CD4-positive, alpha-beta T cell treated with Interleukin-4 for 4 hours (primary cell): ENCODE measurements at regions not wholly inside any gene's neighbourhood (a gene's known extent, or its start where the extent isn't known, plus 50 kb on each side); places are given as distances from the start of the nearest gene placed in this dataset.
"Not testable (repeated sequence)": the region's sequence is repeated elsewhere in the genome, so short reads cannot be mapped to it uniquely, and the experiment has no call there.

Experiments used
- DNase-seq: peaks from one replicate; pipeline ENCODE4 v3.0.0-alpha.2; 2020

DNA sequence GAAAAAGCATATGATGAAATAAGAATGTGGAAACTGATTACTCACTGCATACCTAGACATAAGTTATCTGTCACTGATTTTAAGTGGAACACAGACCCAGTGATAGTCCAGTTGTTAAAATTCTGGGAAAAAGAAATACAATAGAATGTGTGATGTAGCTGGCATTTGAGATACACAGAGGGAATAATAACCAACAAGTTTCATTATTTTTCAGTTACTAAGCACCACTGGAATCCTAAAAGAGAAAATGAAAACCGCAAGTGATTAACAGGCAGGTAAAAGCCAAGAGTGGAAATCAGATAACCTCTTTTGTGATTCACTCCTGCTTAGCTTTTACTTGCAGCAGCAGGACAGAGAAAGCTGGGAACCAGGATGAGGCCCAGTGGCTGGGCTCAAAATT lies 994.0 kb upstream of the SEMA6A start:
- no peak for DNase-seq

- DNase-seq: no peak
Measured at GRCh38 chr5:117568126-117568525, 993.5 kb upstream of the SEMA6A start.

- DNase-seq: no peak
Measured at GRCh38 chr5:117562647-117563046, 988.0 kb upstream of the SEMA6A start.

- no peak for DNase-seq
Measured at GRCh38 chr5:117561531-117561930, 986.9 kb upstream of the SEMA6A start.

- no peak for DNase-seq
Measured at GRCh38 chr5:117559005-117559844, 984.6 kb upstream of the SEMA6A start.

DNA sequence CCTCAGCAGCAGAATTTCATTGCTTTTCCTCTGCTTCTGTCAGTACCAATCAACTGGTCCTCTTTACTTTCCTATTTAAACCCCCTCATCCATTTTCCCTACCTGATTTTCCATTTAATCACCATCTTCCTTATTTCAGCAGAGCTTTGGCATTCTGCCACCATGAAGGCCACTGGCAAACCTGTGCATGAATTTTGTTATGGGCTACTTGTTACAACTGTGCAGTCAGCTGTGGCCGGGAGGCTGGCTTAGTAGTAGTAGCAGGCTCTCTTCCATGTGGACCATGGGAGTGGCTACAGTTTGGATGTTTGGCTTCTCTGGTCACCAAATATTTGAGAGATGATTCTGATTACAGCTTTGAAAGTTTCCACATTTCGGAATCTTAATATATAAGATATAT lies 976.6 kb upstream of the SEMA6A start:
- DNase-seq: no peak

- no peak for DNase-seq
Measured at GRCh38 chr5:117547192-117547591, 972.6 kb upstream of the SEMA6A start.

DNA sequence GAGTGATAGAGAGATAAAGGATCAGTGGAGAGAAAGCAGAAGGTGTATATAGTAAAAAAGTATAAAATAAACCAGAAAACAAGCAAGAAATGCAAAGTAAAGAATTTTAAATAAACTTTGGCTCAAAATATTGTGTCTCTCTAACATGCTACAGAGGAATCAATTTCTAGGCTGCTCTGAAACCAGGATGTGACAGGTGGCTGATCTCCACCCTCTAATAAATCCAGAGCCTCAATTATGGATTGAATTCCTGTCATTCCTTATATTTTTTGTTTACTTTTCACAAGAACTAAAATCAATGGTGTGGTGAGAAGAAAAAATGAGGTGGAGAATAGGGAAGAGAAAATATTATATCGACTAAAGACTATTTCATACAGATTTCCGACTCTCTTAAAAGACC lies 965.1 kb upstream of the SEMA6A start:
- no peak for DNase-seq

GRCh38 chr5:117533792-117534191 lies 959.2 kb upstream of the SEMA6A start:
- no peak for DNase-seq

GRCh38 chr5:117533051-117533670 lies 958.5 kb upstream of the SEMA6A start:
- not testable (repeated sequence) for DNase-seq

DNA sequence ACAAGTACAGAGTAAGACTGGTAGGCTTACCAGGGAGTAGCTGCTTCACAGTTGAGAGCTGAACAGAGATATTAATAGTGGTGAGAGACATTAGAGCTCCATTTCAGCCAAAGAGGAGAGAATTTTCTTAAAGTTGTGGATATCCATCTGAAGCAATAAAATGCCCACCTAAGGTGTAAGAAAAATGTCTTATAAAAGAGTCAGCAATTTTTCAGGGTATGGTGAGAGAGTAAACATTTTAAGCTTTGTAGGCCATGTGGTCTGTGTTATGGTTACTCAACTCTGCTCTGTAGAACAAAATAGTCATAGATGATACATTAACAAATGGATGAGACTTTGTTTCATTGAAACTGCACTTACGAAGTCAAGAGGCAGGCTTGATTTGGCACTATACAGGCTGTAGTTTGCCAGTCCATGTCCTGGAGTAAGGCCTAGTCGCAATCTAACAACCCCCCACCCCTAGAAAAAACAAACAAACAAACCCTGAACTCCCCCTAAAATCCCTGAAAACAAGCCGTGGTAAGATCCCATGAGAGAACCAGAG lies 945.4 kb upstream of the SEMA6A start:
- DNase-seq: no peak

DNA sequence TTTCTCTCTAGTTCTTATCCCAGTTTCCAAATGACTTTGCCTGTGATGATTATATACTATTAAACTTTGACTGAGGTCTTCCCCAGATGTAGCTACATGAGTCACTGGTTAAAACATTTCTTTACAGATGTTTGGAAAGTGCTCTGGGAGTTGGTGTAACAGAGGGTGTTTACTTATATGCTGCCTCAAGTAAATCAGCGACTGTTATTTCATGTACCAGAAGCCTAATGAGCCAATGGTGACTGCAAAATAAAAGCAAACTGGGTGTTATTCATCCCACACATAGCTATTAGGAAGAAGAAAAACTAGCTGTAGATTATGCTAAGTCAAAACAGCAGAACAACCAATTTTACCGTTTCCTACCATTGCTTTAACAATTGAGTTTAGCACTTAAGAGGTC lies 929.7 kb upstream of the SEMA6A start:
- DNase-seq: no peak

DNA sequence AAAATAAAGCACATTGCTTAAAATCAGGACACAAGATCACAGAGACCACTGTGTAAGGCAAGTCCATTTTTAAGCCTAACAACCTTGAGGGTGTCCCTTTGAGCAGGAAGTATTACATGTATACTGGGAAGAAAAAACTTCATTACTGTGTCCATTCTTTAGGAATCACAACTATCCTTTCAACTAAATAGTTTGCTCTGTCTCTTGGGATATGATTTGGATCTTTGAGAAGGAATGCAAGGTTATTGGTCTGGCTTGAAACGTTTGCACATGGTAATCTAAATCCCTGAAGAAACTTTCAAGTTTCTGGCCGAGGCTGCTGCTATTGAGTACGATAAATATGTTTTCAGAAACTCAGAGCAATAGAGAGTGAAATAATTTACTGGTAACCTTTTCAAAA lies 923.0 kb upstream of the SEMA6A start:
- no peak for DNase-seq

GRCh38 chr5:117496801-117497200 lies 922.2 kb upstream of the SEMA6A start:
- DNase-seq: no peak

DNA sequence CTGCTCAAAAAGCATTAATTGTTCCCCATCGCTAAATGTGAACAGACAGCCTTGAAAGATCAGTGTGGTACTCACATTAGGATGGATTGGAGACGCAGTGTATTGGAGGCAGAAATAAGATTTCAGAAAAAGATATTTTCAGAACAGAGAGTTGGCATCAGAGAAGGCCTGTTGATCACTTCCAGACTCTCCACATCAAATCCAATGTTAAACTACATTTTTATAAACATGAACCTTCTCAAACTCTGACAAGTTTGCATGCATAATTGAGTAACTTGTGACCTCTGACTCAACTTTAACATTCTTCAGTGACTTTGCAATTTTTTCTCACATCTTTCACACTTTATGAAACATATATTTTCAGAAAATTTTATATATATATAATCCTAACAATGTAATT lies 919.6 kb upstream of the SEMA6A start:
- no peak for DNase-seq

GRCh38 chr5:117488976-117489500 lies 914.4 kb upstream of the SEMA6A start:
- no peak for DNase-seq

GRCh38 chr5:117487556-117487955 lies 912.9 kb upstream of the SEMA6A start:
- no peak for DNase-seq

- DNase-seq: no peak
Measured at GRCh38 chr5:117486879-117487391, 912.3 kb upstream of the SEMA6A start.

DNA sequence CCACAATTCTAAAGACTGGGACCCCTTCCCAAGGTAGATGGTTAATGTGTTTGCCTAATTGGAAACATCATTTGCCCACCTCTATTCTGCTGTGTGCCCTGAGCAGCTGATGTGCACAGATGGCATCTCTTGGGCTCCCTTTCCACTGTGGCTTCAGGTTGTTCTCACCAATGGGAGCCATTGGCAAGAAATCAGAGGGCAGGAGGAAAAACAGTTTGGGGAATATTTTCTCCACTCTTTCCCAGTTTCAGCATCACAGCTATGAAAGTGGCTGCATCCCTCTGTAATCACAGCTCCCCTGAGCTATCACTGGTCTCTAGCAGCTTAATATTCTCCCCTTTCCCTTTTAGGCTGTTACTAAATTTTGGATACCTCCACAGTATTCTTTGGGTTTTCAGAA lies 911.6 kb upstream of the SEMA6A start:
- no peak for DNase-seq

DNA sequence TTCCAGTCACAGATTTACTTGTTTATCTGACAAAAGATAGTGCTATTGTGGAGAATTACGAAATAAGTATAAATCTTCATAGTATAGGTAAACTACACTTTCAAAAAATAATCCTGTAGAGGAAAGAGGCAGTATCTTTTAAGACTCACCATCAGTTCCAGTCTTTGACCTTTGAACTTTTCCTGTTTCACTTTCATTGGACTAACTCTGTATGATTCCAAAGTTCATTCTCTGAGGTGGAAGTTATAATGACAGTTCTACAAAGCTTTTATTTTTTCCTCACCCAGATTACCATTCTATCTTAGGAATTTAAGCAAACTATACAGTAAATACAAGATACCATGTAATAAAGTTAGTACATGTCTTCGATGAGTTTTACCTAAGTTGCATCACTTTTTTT lies 901.3 kb upstream of the SEMA6A start:
- DNase-seq: no peak

- no peak for DNase-seq
Measured at GRCh38 chr5:117473165-117473564, 898.5 kb upstream of the SEMA6A start.

DNA sequence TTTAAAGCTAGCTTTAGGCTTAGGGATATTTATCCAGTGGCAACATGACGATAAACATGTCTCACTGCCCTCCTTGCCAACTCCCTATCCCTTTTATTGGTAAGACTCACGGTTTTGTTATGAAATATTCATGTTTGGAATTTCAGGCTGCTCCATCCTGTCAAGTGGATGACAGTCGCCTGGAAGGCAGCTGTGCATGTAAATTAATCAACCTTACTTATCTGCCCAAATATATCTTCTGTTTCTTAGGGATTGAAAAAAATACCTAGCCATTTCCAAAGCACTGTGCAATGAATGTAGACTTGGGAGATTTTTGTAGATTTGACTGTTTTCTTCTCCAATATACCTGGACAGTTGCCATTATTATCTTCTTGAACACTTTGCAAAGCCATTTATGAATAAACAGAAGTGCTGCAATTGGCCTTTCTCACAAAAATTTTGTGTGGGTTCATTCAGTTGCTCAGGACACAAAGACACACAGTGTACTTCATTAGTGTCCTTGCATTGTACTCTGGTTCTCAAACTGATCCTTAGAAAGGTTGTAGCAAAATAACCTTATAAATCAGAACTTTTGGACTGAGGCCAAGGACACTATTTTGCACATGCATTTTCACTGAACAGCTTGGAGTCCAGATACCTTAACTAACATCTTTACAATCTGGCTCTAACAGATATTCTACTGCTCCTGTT lies 889.4 kb upstream of the SEMA6A start:
- DNase-seq: no peak

DNA sequence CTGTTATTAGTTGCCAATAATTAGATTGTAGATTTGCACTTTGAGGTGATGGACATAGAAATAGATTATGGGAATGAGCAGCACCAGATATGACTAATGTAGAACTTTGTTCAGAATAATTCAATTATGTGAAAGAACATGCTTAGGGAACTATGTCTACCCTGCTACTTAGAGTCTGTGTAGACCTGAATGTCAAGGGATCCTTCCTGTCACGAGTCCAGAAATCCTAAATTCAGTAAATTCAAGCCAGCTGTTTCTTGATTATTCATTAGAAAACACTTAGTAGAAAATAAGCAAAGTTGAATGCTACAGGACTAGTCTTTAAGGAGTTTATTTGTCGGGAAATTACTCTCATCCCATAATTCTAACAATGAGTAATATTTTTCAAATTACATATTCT lies 887.3 kb upstream of the SEMA6A start:
- DNase-seq: no peak
